Limb (tissue), 2 donors: ENCODE measurements at regions not wholly inside any gene's neighbourhood (a gene's known extent, or its start where the extent isn't known, plus 50 kb on each side); places are given as distances from the start of the nearest gene placed in this dataset.
A peak's percentile ranks its signal among the peaks of the same experiment; 100 is the strongest.
"Not testable (repeated sequence)": the region's sequence is repeated elsewhere in the genome, so short reads cannot be mapped to it uniquely, and the experiment has no call there.

Experiments
- DNase-seq, 2 donors: peaks; one replicate each; pipeline ENCODE4 v3.0.0-alpha.2; 2016; ENCODE audit errors: extremely low spot score in 2 of 2

GRCh38 chr21:15932726-15933125 lies 202.9 kb downstream of the USP25 start:
- no peak for DNase-seq

GRCh38 chr21:15935530-15935929 lies 205.7 kb downstream of the USP25 start:
- no peak for DNase-seq

GRCh38 chr21:15943009-15943666 lies 213.4 kb downstream of the USP25 start:
- no peak for DNase-seq

GRCh38 chr21:15947677-15948076 lies 217.9 kb downstream of the USP25 start:
- DNase-seq = no peak

- DNase-seq = no peak
Measured at GRCh38 chr21:15953551-15954116, 223.9 kb downstream of the USP25 start.

GRCh38 chr21:15964236-15964855 lies 234.6 kb downstream of the USP25 start:
- DNase-seq = peak in 1 of 2 donors; percentile 74

GRCh38 chr21:15966231-15966630 lies 236.4 kb downstream of the USP25 start:
- no peak for DNase-seq

- DNase-seq = no peak
Measured at GRCh38 chr21:15966651-15967050, 236.9 kb downstream of the USP25 start.

GRCh38 chr21:15967661-15968060 lies 237.9 kb downstream of the USP25 start:
- DNase-seq = no peak

- no peak for DNase-seq
Measured at GRCh38 chr21:15968776-15969310, 239.1 kb downstream of the USP25 start.

- DNase-seq = no peak
Measured at GRCh38 chr21:15976807-15977206, 247.0 kb downstream of the USP25 start.

GRCh38 chr21:15978215-15978738 lies 248.5 kb downstream of the USP25 start:
- DNase-seq = no peak

- not testable (repeated sequence) for DNase-seq
Measured at GRCh38 chr21:15979493-15979892, 249.7 kb downstream of the USP25 start.

- no peak for DNase-seq
Measured at GRCh38 chr21:15986277-15986676, 256.5 kb downstream of the USP25 start.

GRCh38 chr21:15992171-15992570 lies 262.4 kb downstream of the USP25 start:
- no peak for DNase-seq

- no peak for DNase-seq
Measured at GRCh38 chr21:15993951-15994350, 264.2 kb downstream of the USP25 start.

GRCh38 chr21:15999741-16000140 lies 270.0 kb downstream of the USP25 start:
- DNase-seq = no peak

GRCh38 chr21:16002874-16003466 lies 273.2 kb downstream of the USP25 start:
- peak in 1 of 2 donors; percentile 58 for DNase-seq

- no peak for DNase-seq
Measured at GRCh38 chr21:16004086-16004485, 274.3 kb downstream of the USP25 start.

- DNase-seq = no peak
Measured at GRCh38 chr21:16004523-16004922, 274.7 kb downstream of the USP25 start.

GRCh38 chr21:16005996-16006395 lies 276.2 kb downstream of the USP25 start:
- no peak for DNase-seq

GRCh38 chr21:16007943-16008342 lies 278.2 kb downstream of the USP25 start:
- DNase-seq = no peak
